NCI-H146 treated with DMSO at 0.1 percent for 48 hours (cell line): ENCODE measurements at regions not wholly inside any gene's neighbourhood (a gene's known extent, or its start where the extent isn't known, plus 50 kb on each side); places are given as distances from the start of the nearest gene placed in this dataset.

Source experiments
- DNase-seq: peaks from one replicate; lab custom pipeline; 2025; ENCODE audit not compliant: unreplicated experiment; lab: John Stamatoyannopoulos, UW

- DNase-seq, result no peak
Observed at GRCh38 chr6:165726965-165727381, 63.9 kb upstream of the PDE10A start.

- no peak for DNase-seq
Observed at GRCh38 chr6:165726290-165726875, 63.3 kb upstream of the PDE10A start.

GRCh38 chr6:165725201-165725600 lies 62.2 kb upstream of the PDE10A start:
- no peak for DNase-seq

- no peak for DNase-seq
Observed at GRCh38 chr6:165723326-165723725, 60.3 kb upstream of the PDE10A start.

GRCh38 chr6:165722022-165722421 lies 59.0 kb upstream of the PDE10A start:
- no peak for DNase-seq

GRCh38 chr6:165721356-165721755 lies 58.3 kb upstream of the PDE10A start:
- no peak for DNase-seq

- no peak for DNase-seq
Observed at GRCh38 chr6:165718491-165718891, 55.5 kb upstream of the PDE10A start.

- DNase-seq, result no peak
Observed at GRCh38 chr6:165717732-165718465, 54.9 kb upstream of the PDE10A start.

GRCh38 chr6:165716886-165717285 lies 53.8 kb upstream of the PDE10A start:
- DNase-seq, result no peak

- DNase-seq, result no peak
Observed at GRCh38 chr6:165715428-165715827, 52.4 kb upstream of the PDE10A start.

- no peak for DNase-seq
Observed at GRCh38 chr6:165714907-165715306, 51.9 kb upstream of the PDE10A start.

- DNase-seq, result no peak
Observed at GRCh38 chr6:165713845-165714466, 50.9 kb upstream of the PDE10A start.
